GM12873 (cell line): ENCODE measurements at regions not wholly inside any gene's neighbourhood (a gene's known extent, or its start where the extent isn't known, plus 50 kb on each side); places are given as distances from the start of the nearest gene placed in this dataset.

Experiments
- CTCF ChIP-seq: IDR thresholded peaks from 2 replicates; pipeline ENCODE4 v1.5.1; 2012; ENCODE audit warnings: low read depth, mild to moderate bottlenecking, moderate library complexity, low read length, control low read depth; ENCODE audit not compliant: insufficient read depth; ENCODE audit errors: missing control alignments

GRCh38 chr4:23485801-23486200 lies 404.0 kb downstream of the PPARGC1A start:
- no peak for TF ChIP-seq CTCF

GRCh38 chr4:23484689-23485088 lies 405.2 kb downstream of the PPARGC1A start:
- TF ChIP-seq CTCF: no peak

GRCh38 chr4:23483320-23483960 lies 406.4 kb downstream of the PPARGC1A start:
- TF ChIP-seq CTCF: no peak

GRCh38 chr4:23481566-23481965 lies 408.3 kb downstream of the PPARGC1A start:
- no peak for TF ChIP-seq CTCF

- TF ChIP-seq CTCF: no peak
Measured at GRCh38 chr4:23477905-23478304, 411.9 kb downstream of the PPARGC1A start.

- TF ChIP-seq CTCF: no peak
Measured at GRCh38 chr4:23476515-23477090, 413.2 kb downstream of the PPARGC1A start.

- TF ChIP-seq CTCF: no peak
Measured at GRCh38 chr4:23463071-23463470, 426.8 kb downstream of the PPARGC1A start.

- TF ChIP-seq CTCF: no peak
Measured at GRCh38 chr4:23458054-23458453, 431.8 kb downstream of the PPARGC1A start.
